DND-41 (cell line): ENCODE measurements at regions not wholly inside any gene's neighbourhood (a gene's known extent, or its start where the extent isn't known, plus 50 kb on each side); places are given as distances from the start of the nearest gene placed in this dataset.

Experiments
- CTCF ChIP-seq: IDR thresholded peaks from 2 replicates; pipeline ENCODE4 v1.5.1; 2012; ENCODE audit warnings: borderline replicate concordance, low read length, moderate library complexity, mild to moderate bottlenecking; ENCODE audit not compliant: poor library complexity, severe bottlenecking; ENCODE audit errors: extremely low read depth
- EZH2 ChIP-seq: IDR thresholded peaks from 3 replicates; pipeline ENCODE4 v1.6.1; 2012; ENCODE audit warnings: borderline replicate concordance, low read depth, mild to moderate bottlenecking, moderate library complexity, low read length, inconsistent platforms; ENCODE audit not compliant: severe bottlenecking

- TF ChIP-seq CTCF (no peak), EZH2 (no peak)
Observed at GRCh38 chr11:116563028-116563711, 209.6 kb downstream of the BUD13 start.
